GM12878 (cell line): ENCODE measurements at regions not wholly inside any gene's neighbourhood (a gene's known extent, or its start where the extent isn't known, plus 50 kb on each side); places are given as distances from the start of the nearest gene placed in this dataset.

ENCODE experiments used
- ATAC-seq: fragments of 200-7000 bp; cut with Tn5 transposase; 3 replicates; pipeline ENCODE4 v1.9.1; 2020; ENCODE audit warnings: mild to moderate bottlenecking, moderate library complexity
- BruUV-seq: library from RNA; stranded (reverse); fragments of 400-500 nt; replicated peaks from 2 replicates; lab custom pipeline; 2021; lab: Mats Ljungman, UMichigan
- CTCF ChIA-PET: fragments of 300-600 bp; sonication (Branson Sonifier 250); formaldehyde crosslinking; extraction: SDS; loops from one replicate; lab custom pipeline; 2021; ENCODE audit warnings: inconsistent platforms; lab: Yijun Ruan, JAX
- POLR2A ChIA-PET: fragments of 350-600 bp; formaldehyde crosslinking; extraction: SDS; loops from one replicate; lab custom pipeline; 2021; ENCODE audit warnings: inconsistent platforms; lab: Charles Lee
- RAD21 ChIA-PET: fragments of 300-600 bp; sonication (Branson Sonifier 250); formaldehyde crosslinking; loops from one replicate; lab custom pipeline; 2023; ENCODE audit warnings: antibody characterized with exemption; ENCODE audit not compliant: unreplicated experiment; lab: Charles Lee
- SMC1A ChIA-PET: fragments of 300-600 bp; sonication (Branson Sonifier 250); formaldehyde crosslinking; loops from one replicate; lab custom pipeline; 2023; ENCODE audit not compliant: unreplicated experiment, uncharacterized antibody; lab: Charles Lee
- DNase-seq: peaks from one replicate; pipeline ENCODE4 v3.0.0-alpha.2; 2011; ENCODE audit warnings: low read depth, low spot score
- FAIRE-seq: peaks from 3 replicates; lab custom pipeline; 2011; peaks lifted over from hg19 to GRCh38; lab: Jason Lieb, UNC
- H2AFZ ChIP-seq: 2 replicates; pipeline ENCODE4 v1.6.0; 2011; ENCODE audit warnings: low read depth, low read length, control low read depth; ENCODE audit not compliant: control insufficient read depth
- H3K27ac ChIP-seq: 2 replicates; pipeline ENCODE4 v1.5.1; 2011; ENCODE audit warnings: control low read depth; ENCODE audit not compliant: control insufficient read depth, insufficient read depth
- H3K27me3 ChIP-seq, 2 experiments: replicated peaks in 1 of 2; 2 replicates each; pipeline versions ENCODE4 v1.6.0 to v1.6.1; 2011; ENCODE audit warnings: low read length in 1 of 2; ENCODE audit not compliant: control insufficient read depth in 2 of 2, insufficient read depth in 2 of 2
- H3K36me3 ChIP-seq, 2 experiments: 2 replicates each; pipeline ENCODE4 v1.5.1; 2011; ENCODE audit warnings: low read length in 1 of 2; ENCODE audit not compliant: control insufficient read depth in 2 of 2, insufficient read depth in 2 of 2
- H3K4me1 ChIP-seq: 2 replicates; pipeline ENCODE4 v1.6.1; 2011; ENCODE audit warnings: mild to moderate bottlenecking, low read length, moderate library complexity, mixed read lengths; ENCODE audit not compliant: control insufficient read depth, insufficient read depth
- H3K4me2 ChIP-seq: 2 replicates; pipeline ENCODE4 v1.6.0; 2011; ENCODE audit warnings: control low read depth; ENCODE audit not compliant: control insufficient read depth, insufficient read depth
- H3K4me3 ChIP-seq: fragments of 200-600 bp; sonication (generic); 2 replicates; pipeline ENCODE4 v1.5.1; 2016
- H3K79me2 ChIP-seq: 2 replicates; pipeline ENCODE4 v1.6.0; 2011; ENCODE audit warnings: low read length; ENCODE audit not compliant: control insufficient read depth, insufficient read depth
- H3K9ac ChIP-seq: 2 replicates; pipeline ENCODE4 v1.8.0; 2011; ENCODE audit warnings: low read length, control low read depth, mixed read lengths; ENCODE audit not compliant: control insufficient read depth, insufficient read depth
- H3K9me3 ChIP-seq: replicated peaks from 3 replicates; pipeline ENCODE4 v1.5.1; 2011; ENCODE audit warnings: mild to moderate bottlenecking, low read length; ENCODE audit not compliant: control insufficient read depth, insufficient read depth
- H4K20me1 ChIP-seq: 2 replicates; pipeline ENCODE4 v1.6.0; 2011; ENCODE audit not compliant: control insufficient read depth, insufficient read depth
- KDM1A ChIP-seq: fragments of 200-600 bp; sonication (generic); IDR thresholded peaks from 2 replicates; pipeline ENCODE4 v1.6.1; 2016; ENCODE audit warnings: borderline replicate concordance
- SIX5 ChIP-seq: IDR thresholded peaks from 2 replicates; pipeline ENCODE4 v1.6.1; 2011; ENCODE audit warnings: mild to moderate bottlenecking, low read depth, low read length, moderate library complexity; ENCODE audit not compliant: severe bottlenecking
- SUPT20H ChIP-seq: IDR thresholded peaks from 2 replicates; pipeline ENCODE4 v1.6.1; 2011; ENCODE audit warnings: low read depth, mild to moderate bottlenecking, low read length, moderate library complexity, borderline replicate concordance; ENCODE audit not compliant: control insufficient read depth
- ZNF274 ChIP-seq: IDR thresholded peaks from one replicate; pipeline ENCODE4 v1.8.0; 2011; ENCODE audit not compliant: insufficient read length, insufficient read depth
- WGBS: methylation state at CpG from one replicate; pipeline ENCODE4 v1.1.6; 2016; ENCODE audit warnings: low lambda C conversion rate; ENCODE audit not compliant: insufficient replicate concordance, insufficient coverage; ENCODE audit errors: missing lambda C conversion rate; 5-methylcytosine and 5-hydroxymethylcytosine counted together
- in situ Hi-C: fragments of 300-500 bp; cut with MboI; formaldehyde crosslinking; loops from 9 replicates; pipeline ENCODE4 v1.14.3; 2018; ENCODE audit warnings: mixed read lengths
- intact Hi-C: fragments of 100-400 bp; cut with micrococcal nuclease; formaldehyde crosslinking; loops from one replicate; pipeline ENCODE4 v1.14.2; 2022; ENCODE audit not compliant: unreplicated experiment
- TF ChIP-seq, protein P1 (sequence below): fragments of 450-650 bp; IDR thresholded peaks from 2 replicates; pipeline ENCODE4 v1.6.1; 2016; ENCODE audit warnings: mild to moderate bottlenecking
- TF ChIP-seq, protein P2 (sequence below): IDR thresholded peaks from 2 replicates; pipeline ENCODE4 v1.6.1; 2012; ENCODE audit warnings: low read depth, low read length, improper control_type of control experiment
- TF ChIP-seq, protein P3 (sequence below): IDR thresholded peaks from 2 replicates; pipeline ENCODE4 v1.6.1; 2011; ENCODE audit warnings: mild to moderate bottlenecking, low read depth, low read length, moderate library complexity; ENCODE audit not compliant: insufficient replicate concordance
- TF ChIP-seq, protein P4 (sequence below): IDR thresholded peaks from 2 replicates; pipeline ENCODE4 v1.6.1; 2012; ENCODE audit warnings: mild to moderate bottlenecking, low read depth, low read length

DNA sequence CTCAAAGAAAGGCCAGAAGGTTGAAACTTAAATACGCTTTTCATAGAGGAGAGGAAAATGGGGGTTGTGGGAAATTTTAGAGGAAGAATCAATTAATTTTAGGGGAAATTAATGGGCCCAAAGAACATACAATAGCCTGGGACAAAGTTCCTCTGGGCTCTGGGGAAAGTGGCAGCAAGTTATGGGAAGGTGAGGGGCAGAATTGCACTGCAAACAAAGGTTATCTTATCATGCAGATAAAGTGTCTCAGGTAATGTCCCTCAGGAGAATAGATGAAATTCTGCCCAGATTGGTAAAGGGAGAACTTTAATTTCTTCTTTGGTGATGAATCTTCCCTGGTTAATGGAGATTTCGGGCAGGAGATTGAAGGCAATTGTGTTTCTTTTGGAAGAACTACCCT lies 326.1 kb upstream of the SLC24A2 start:
- H3K4me2 ChIP-seq, result no peak overlapping the region
- no peaks in the 10 kb centered on the region; a peak in 1 of 4 replicates for H3K27me3 ChIP-seq
- H3K9ac ChIP-seq, result no peak overlapping the region
- no peaks in the 10 kb centered on the region for H3K9me3 ChIP-seq
- H3K4me1 ChIP-seq, result no peaks in the 10 kb centered on the region
- no TSS peak for BruUV-seq
- no peak overlapping the region for H3K27ac ChIP-seq
- ChIA-PET SMC1A (no interaction called here), CTCF (no interaction called here), POLR2A (no interaction called here), RAD21 (no interaction called here)
- FAIRE-seq, result no peak
- WGBS, result 38% methylated on average over 2 of the region's 2 CpGs
- DNase-seq, result no peak
- H4K20me1 ChIP-seq, result no peaks in the 10 kb centered on the region
- H3K79me2 ChIP-seq, result no peaks in the 10 kb centered on the region
- no peaks in the 10 kb centered on the region for H3K36me3 ChIP-seq
- in situ Hi-C loops, result no loop called here
- no peak for ATAC-seq
- no peak overlapping the region for H3K4me3 ChIP-seq
- H2AFZ ChIP-seq, result no peak overlapping the region
- intact Hi-C loops, result no loop called here
- TF ChIP-seq, protein P1, sequence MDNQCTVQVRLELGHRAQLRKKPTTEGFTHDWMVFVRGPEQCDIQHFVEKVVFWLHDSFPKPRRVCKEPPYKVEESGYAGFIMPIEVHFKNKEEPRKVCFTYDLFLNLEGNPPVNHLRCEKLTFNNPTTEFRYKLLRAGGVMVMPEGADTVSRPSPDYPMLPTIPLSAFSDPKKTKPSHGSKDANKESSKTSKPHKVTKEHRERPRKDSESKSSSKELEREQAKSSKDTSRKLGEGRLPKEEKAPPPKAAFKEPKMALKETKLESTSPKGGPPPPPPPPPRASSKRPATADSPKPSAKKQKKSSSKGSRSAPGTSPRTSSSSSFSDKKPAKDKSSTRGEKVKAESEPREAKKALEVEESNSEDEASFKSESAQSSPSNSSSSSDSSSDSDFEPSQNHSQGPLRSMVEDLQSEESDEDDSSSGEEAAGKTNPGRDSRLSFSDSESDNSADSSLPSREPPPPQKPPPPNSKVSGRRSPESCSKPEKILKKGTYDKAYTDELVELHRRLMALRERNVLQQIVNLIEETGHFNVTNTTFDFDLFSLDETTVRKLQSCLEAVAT, result no peak
- TF ChIP-seq SUPT20H, result no peak

DNA sequence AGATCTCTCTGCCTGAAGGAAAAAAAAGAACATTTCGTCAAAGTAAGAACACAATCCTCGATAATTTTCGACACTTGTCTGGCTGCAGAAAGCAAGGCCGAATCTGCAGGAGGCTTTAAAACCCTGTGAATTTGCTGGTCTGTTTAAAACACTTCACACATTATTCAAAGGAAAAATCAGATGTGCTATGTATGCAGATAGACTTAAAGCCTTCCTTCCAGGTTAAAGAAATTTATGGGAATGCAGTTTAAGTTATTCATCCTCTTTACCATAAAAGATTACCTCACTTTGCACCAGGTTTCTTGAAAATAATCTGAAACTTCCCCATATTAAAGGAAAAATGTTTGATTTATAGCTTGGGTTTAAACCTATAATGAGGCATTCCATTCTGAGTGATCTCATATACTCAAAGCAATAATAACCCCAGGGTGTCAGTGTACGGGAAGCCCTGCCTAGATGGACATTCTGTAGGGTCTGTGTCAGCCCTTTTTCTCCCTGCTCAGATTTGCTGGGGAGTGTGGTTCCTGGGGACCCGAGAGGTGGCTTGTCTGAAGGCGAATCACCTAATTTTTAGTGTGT lies 323.5 kb upstream of the SLC24A2 start:
- POLR2A ChIA-PET, result no interaction called here
- DNase-seq (no peak), ATAC-seq (no peak), FAIRE-seq (no peak)
- CTCF ChIA-PET, result no interaction called here
- SMC1A ChIA-PET, result no interaction called here
- no peaks in the 10 kb centered on the region for H3K79me2 ChIP-seq
- H3K4me3 ChIP-seq, result no peak overlapping the region
- in situ Hi-C loops, result no loop called here
- H3K9me3 ChIP-seq, result no peaks in the 10 kb centered on the region
- WGBS, result 36% methylated on average over 7 of the region's 7 CpGs
- H4K20me1 ChIP-seq, result no peaks in the 10 kb centered on the region
- no peak overlapping the region for H3K4me2 ChIP-seq
- no peak overlapping the region for H2AFZ ChIP-seq
- no peaks in the 10 kb centered on the region for H3K4me1 ChIP-seq
- no peaks in the 10 kb centered on the region for H3K36me3 ChIP-seq
- no peaks in the 10 kb centered on the region; a peak in 1 of 4 replicates for H3K27me3 ChIP-seq
- intact Hi-C loops, result no loop called here
- H3K9ac ChIP-seq, result no peak overlapping the region
- RAD21 ChIA-PET, result no interaction called here
- BruUV-seq, result no TSS peak
- no peak overlapping the region for H3K27ac ChIP-seq
- TF ChIP-seq, protein P2, sequence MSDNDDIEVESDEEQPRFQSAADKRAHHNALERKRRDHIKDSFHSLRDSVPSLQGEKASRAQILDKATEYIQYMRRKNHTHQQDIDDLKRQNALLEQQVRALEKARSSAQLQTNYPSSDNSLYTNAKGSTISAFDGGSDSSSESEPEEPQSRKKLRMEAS, result no peak
- TF ChIP-seq ZNF274 (no peak), SIX5 (no peak), KDM1A (no peak)
- TF ChIP-seq, protein P3, sequence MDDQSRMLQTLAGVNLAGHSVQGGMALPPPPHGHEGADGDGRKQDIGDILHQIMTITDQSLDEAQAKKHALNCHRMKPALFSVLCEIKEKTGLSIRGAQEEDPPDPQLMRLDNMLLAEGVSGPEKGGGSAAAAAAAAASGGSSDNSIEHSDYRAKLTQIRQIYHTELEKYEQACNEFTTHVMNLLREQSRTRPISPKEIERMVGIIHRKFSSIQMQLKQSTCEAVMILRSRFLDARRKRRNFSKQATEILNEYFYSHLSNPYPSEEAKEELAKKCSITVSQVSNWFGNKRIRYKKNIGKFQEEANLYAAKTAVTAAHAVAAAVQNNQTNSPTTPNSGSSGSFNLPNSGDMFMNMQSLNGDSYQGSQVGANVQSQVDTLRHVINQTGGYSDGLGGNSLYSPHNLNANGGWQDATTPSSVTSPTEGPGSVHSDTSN, result no peak
- TF ChIP-seq, protein P4, sequence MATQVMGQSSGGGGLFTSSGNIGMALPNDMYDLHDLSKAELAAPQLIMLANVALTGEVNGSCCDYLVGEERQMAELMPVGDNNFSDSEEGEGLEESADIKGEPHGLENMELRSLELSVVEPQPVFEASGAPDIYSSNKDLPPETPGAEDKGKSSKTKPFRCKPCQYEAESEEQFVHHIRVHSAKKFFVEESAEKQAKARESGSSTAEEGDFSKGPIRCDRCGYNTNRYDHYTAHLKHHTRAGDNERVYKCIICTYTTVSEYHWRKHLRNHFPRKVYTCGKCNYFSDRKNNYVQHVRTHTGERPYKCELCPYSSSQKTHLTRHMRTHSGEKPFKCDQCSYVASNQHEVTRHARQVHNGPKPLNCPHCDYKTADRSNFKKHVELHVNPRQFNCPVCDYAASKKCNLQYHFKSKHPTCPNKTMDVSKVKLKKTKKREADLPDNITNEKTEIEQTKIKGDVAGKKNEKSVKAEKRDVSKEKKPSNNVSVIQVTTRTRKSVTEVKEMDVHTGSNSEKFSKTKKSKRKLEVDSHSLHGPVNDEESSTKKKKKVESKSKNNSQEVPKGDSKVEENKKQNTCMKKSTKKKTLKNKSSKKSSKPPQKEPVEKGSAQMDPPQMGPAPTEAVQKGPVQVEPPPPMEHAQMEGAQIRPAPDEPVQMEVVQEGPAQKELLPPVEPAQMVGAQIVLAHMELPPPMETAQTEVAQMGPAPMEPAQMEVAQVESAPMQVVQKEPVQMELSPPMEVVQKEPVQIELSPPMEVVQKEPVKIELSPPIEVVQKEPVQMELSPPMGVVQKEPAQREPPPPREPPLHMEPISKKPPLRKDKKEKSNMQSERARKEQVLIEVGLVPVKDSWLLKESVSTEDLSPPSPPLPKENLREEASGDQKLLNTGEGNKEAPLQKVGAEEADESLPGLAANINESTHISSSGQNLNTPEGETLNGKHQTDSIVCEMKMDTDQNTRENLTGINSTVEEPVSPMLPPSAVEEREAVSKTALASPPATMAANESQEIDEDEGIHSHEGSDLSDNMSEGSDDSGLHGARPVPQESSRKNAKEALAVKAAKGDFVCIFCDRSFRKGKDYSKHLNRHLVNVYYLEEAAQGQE, result no peak
